ENCODE measurements at regions not wholly inside any gene's neighbourhood (a gene's known extent, or its start where the extent isn't known, plus 50 kb on each side); places are given as distances from the start of the nearest gene placed in this dataset.

- intact Hi-C loops (cut with micrococcal nuclease) = no loop called here
- peaks cover 10% of the 10 kb centered on the region for H3K4me1 ChIP-seq (ENCODE audit: insufficient read depth, low read length)
- ChIA-PET CTCF (no interaction called here), POLR2A (ENCODE audit: unreplicated experiment) (no interaction called here)
- no peak for TF ChIP-seq CTCF (conservative IDR thresholded peaks at IDR 0.05; ENCODE audit: low read depth, low read length)
- TF ChIP-seq EZH2phosphoT487 (IDR thresholded peaks at IDR 0.05; ENCODE audit: borderline replicate concordance, low read length) = no peak
- no peak for TF ChIP-seq EZH2 (IDR thresholded peaks at IDR 0.05; ENCODE audit: low read length, unreplicated experiment)
- H3K9me2 ChIP-seq (replicated peaks; ENCODE audit: low read length) = no peaks in the 10 kb centered on the region
- H3K4me3 ChIP-seq (ENCODE audit: low read length) = no peak overlapping the region
- DNase-seq = no peak
- no peaks in the 10 kb centered on the region for H4K20me1 ChIP-seq (ENCODE audit: low read length)
- no peak overlapping the region for H3K4me2 ChIP-seq (ENCODE audit: low read length)
- no peaks in the 10 kb centered on the region for H3K36me3 ChIP-seq (ENCODE audit: low read depth, low read length)
- H3K9me3 ChIP-seq (ENCODE audit: low read length) = no peaks in the 10 kb centered on the region
- H3K79me2 ChIP-seq (ENCODE audit: low read length) = no peaks in the 10 kb centered on the region
- no peaks in the 10 kb centered on the region for H3K27me3 ChIP-seq (ENCODE audit: low read length)
- H3K9ac ChIP-seq (ENCODE audit: low read length) = no peak overlapping the region
- H2AFZ ChIP-seq (ENCODE audit: low read length) = no peak overlapping the region
- no TSS peak for BruUV-seq (replicated peaks)
- H3K27ac ChIP-seq (ENCODE audit: low read length) = no peak overlapping the region
- H3F3A ChIP-seq (ENCODE audit: low read length, unreplicated experiment) = no peaks in the 10 kb centered on the region
- no peak for ATAC-seq
Observed at GRCh38 chr5:23274171-23274570, 233.2 kb upstream of the PRDM9 start.

- Histone ChIP-seq H3K27me3 (ENCODE audit: low read length) (no peaks in the 10 kb centered on the region), H2AFZ (ENCODE audit: low read length) (no peak overlapping the region), H3K79me2 (ENCODE audit: low read length) (no peaks in the 10 kb centered on the region), H3K27ac (ENCODE audit: low read length) (no peak overlapping the region), H3K9ac (ENCODE audit: low read length) (no peak overlapping the region), H3K9me3 (ENCODE audit: low read length) (no peaks in the 10 kb centered on the region), H3F3A (ENCODE audit: low read length, unreplicated experiment) (no peaks in the 10 kb centered on the region), H3K36me3 (ENCODE audit: low read depth, low read length) (no peaks in the 10 kb centered on the region), H3K4me2 (ENCODE audit: low read length) (no peak overlapping the region), H3K9me2 (replicated peaks; ENCODE audit: low read length) (no peaks in the 10 kb centered on the region), H4K20me1 (ENCODE audit: low read length) (no peaks in the 10 kb centered on the region), H3K4me3 (ENCODE audit: low read length) (no peak overlapping the region), H3K4me1 (ENCODE audit: insufficient read depth, low read length) (peaks cover 10% of the 10 kb centered on the region)
- DNase-seq (peak; percentile 82), ATAC-seq (peak; percentile 100)
- TF ChIP-seq EZH2phosphoT487 (IDR thresholded peaks at IDR 0.05; ENCODE audit: borderline replicate concordance, low read length) (no peak), EZH2 (IDR thresholded peaks at IDR 0.05; ENCODE audit: low read length, unreplicated experiment) (no peak), CTCF (conservative IDR thresholded peaks at IDR 0.05; ENCODE audit: low read depth, low read length) (no peak)
- no TSS peak for BruUV-seq (replicated peaks)
- POLR2A ChIA-PET (ENCODE audit: unreplicated experiment) = no interaction called here
- intact Hi-C loops (cut with micrococcal nuclease) = no loop called here
- CTCF ChIA-PET = no interaction called here
Observed at GRCh38 chr5:23269981-23270380, 237.4 kb upstream of the PRDM9 start.

- CTCF ChIA-PET = interaction anchor here (0.6 kb wide), 1 partner anchor 568 kb away, joined by 3 read pairs; no protein-coding TSS in a partner anchor
- H4K20me1 ChIP-seq (ENCODE audit: low read length) = no peaks in the 10 kb centered on the region
- H3K27me3 ChIP-seq (ENCODE audit: low read length) = no peaks in the 10 kb centered on the region
- H3K4me2 ChIP-seq (ENCODE audit: low read length) = no peak overlapping the region
- H2AFZ ChIP-seq (ENCODE audit: low read length) = no peak overlapping the region
- no peaks in the 10 kb centered on the region for H3K79me2 ChIP-seq (ENCODE audit: low read length)
- no peaks in the 10 kb centered on the region for H3K9me3 ChIP-seq (ENCODE audit: low read length)
- ATAC-seq (no peak), DNase-seq (no peak)
- TF ChIP-seq CTCF (conservative IDR thresholded peaks at IDR 0.05; ENCODE audit: low read depth, low read length) (0 out of 2 replicates have a peak, but pooled peaks have one; percentile 12), EZH2 (IDR thresholded peaks at IDR 0.05; ENCODE audit: low read length, unreplicated experiment) (no peak)
- POLR2A ChIA-PET (ENCODE audit: unreplicated experiment) = no interaction called here
- H3K27ac ChIP-seq (ENCODE audit: low read length) = no peak overlapping the region
- H3F3A ChIP-seq (ENCODE audit: low read length, unreplicated experiment) = no peaks in the 10 kb centered on the region
- no peaks in the 10 kb centered on the region for H3K36me3 ChIP-seq (ENCODE audit: low read depth, low read length)
- H3K4me1 ChIP-seq (ENCODE audit: insufficient read depth, low read length) = peaks cover 10% of the 10 kb centered on the region
- no peak overlapping the region for H3K9ac ChIP-seq (ENCODE audit: low read length)
- H3K4me3 ChIP-seq (ENCODE audit: low read length) = no peak overlapping the region
- BruUV-seq (replicated peaks) = no TSS peak
- intact Hi-C loops (cut with micrococcal nuclease) = no loop called here
- H3K9me2 ChIP-seq (replicated peaks; ENCODE audit: low read length) = no peaks in the 10 kb centered on the region
Observed at GRCh38 chr5:23268136-23268535, 239.3 kb upstream of the PRDM9 start.

All from PC-3 (cell line).